BLaER1 treated with 17β-estradiol and CSF1 and Interleukin-3, amounts not matched to agents 10 nM and 100 nM (cell line): ENCODE measurements at regions not wholly inside any gene's neighbourhood (a gene's known extent, or its start where the extent isn't known, plus 50 kb on each side); places are given as distances from the start of the nearest gene placed in this dataset.

ENCODE experiments used
- H3K27ac ChIP-seq, 11 experiments: shearing (Covaris generic); formaldehyde crosslinking; 2 replicates each; pipeline ENCODE4 v1.8.1; 2022
- H3K27me3 ChIP-seq, 11 experiments: shearing (Covaris generic); formaldehyde crosslinking; 2 replicates each; pipeline ENCODE4 v1.8.1; 2022
- H3K36me3 ChIP-seq, 11 experiments: shearing (Covaris generic); formaldehyde crosslinking; 2 replicates each; pipeline ENCODE4 v1.8.1; 2022
- H3K4me1 ChIP-seq, 10 experiments: shearing (Covaris generic); formaldehyde crosslinking; 2 replicates each; pipeline ENCODE4 v1.8.1; 2022
- H3K4me2 ChIP-seq, 11 experiments: shearing (Covaris generic); formaldehyde crosslinking; 2 replicates each; pipeline ENCODE4 v1.8.1; 2022
- H3K4me3 ChIP-seq, 10 experiments: shearing (Covaris generic); formaldehyde crosslinking; 2 replicates each; pipeline ENCODE4 v1.8.1; 2022
- H3K9ac ChIP-seq, 11 experiments: shearing (Covaris generic); formaldehyde crosslinking; 2 replicates each; pipeline ENCODE4 v1.8.1; 2022
- H3K9me3 ChIP-seq, 11 experiments: shearing (Covaris generic); formaldehyde crosslinking; replicated peaks in 1 of 11; 2 replicates each; pipeline ENCODE4 v1.8.1; 2022
- H4K20me1 ChIP-seq, 11 experiments: shearing (Covaris generic); formaldehyde crosslinking; 2 replicates each; pipeline ENCODE4 v1.8.1; 2022
- Cebpa-rat ChIP-seq, 11 experiments: shearing (Covaris generic); IDR thresholded peaks; 2 replicates each; pipeline ENCODE4 v1.8.1; 2022

DNA sequence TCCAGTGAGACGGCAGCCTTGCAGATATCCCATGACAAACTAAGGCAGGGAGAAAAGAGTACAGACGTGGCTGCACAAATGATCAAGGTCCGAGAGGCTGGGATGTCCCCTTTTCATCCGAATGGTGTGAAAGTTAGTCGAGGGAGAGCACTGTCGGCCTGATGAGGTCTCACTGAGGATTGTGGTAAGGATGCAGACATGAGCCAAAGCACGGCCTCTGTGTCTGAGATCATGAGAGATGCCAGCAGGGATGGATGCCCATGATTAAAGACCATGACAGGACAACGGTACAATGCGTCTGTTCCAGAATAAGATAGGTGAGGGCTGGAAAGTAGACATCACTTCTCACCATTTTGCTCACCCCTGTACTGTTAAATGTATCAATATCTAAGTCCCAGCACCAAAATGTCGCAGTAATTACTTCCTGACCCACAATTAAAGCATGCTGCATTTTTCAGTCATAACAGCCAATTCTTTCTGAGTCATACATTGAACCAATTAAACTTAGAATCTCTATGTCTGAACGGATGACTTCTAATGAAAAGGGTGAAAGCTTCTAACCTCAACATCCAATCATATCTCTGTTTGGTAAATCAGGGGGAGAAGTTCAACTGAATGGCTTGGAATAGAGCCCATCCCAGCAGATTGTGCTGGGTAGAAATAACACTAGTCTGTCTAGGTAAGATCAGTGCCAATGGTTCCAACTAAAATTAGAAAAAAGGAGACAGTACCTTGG, 249.6 kb upstream of the SOX5 start:
- no peak overlapping the region for H3K27ac ChIP-seq
- H4K20me1 ChIP-seq: no peaks in the 10 kb centered on the region

DNA sequence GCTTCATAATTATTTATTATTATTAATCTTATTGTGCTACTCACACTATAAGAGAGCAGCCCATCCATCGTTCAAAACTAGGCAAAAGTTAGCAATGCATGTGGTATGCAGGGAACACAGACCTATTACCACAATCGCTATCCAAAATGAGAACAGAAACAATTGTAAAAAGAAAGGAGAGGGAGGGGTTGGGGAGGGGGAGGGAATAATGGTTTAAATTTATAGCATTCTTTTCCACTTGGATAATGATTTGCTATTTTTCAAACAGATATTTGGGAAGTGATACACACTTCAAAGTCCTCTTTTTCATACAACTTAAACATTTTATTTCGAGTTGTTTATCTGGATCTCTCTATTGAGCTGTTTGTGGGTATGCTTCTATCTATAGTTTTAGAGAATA, 248.6 kb upstream of the SOX5 start:
- Histone ChIP-seq H4K20me1 (no peaks in the 10 kb centered on the region), H3K27ac (no peak overlapping the region), H3K36me3 (no peaks in the 10 kb centered on the region), H3K9ac (no peak overlapping the region), H3K9me3 (peaks cover 0 to 3% (median 0%) of the 10 kb centered on the region in 11 experiments; a peak in 5 of 22 replicates), H3K4me2 (no peak overlapping the region), H3K27me3 (no peaks in the 10 kb centered on the region), H3K4me1 (peaks cover 0 to 3% (median 0%) of the 10 kb centered on the region in 10 experiments; a peak in 1 of 20 replicates), H3K4me3 (no peak overlapping the region)
- no peak for TF ChIP-seq Cebpa-rat (IDR thresholded peaks at IDR 0.05)

More for the DNA sequence above, 249.6 kb upstream of the SOX5 start:
- TF ChIP-seq Cebpa-rat (IDR thresholded peaks at IDR 0.05): no peak
- Histone ChIP-seq H3K36me3 (no peaks in the 10 kb centered on the region), H3K4me2 (no peak overlapping the region), H3K9me3 (peaks cover 0 to 10% (median 0%) of the 10 kb centered on the region in 11 experiments; a peak in 5 of 22 replicates), H3K4me1 (peaks cover 0 to 3% (median 0%) of the 10 kb centered on the region in 10 experiments; a peak in 1 of 20 replicates), H3K4me3 (no peak overlapping the region), H3K9ac (no peak overlapping the region), H3K27me3 (no peaks in the 10 kb centered on the region)

DNA sequence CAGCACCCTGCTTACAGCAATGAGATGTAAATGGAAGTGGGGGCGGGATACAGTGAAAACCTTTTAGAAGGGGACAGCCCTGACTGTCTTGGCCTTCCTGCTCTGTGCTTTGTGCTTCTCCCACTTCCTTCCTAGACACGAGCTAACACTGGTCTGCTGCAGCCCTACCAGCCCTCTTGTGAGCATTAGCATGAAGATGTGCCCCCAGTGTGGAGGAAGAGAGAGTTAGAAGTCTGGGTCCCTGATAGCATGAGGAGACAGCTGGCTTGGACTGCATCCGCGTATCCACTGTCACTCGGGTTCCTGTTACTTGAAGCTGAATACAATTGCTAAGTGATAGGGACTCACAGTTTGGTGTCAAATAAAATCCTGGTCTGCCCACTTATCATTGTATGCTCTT, 248.1 kb upstream of the SOX5 start:
- TF ChIP-seq Cebpa-rat (IDR thresholded peaks at IDR 0.05): no peak
- peak overlapping the region in 2 of 11 experiments; percentile 7 to 20; a peak in 2 of 22 replicates for H3K4me2 ChIP-seq
- H3K27me3 ChIP-seq: no peaks in the 10 kb centered on the region
- no peaks in the 10 kb centered on the region for H4K20me1 ChIP-seq
- H3K9ac ChIP-seq: no peak overlapping the region
- no peaks in the 10 kb centered on the region for H3K36me3 ChIP-seq
- H3K27ac ChIP-seq: no peak overlapping the region
- H3K9me3 ChIP-seq: no peaks in the 10 kb centered on the region
- no peak overlapping the region for H3K4me3 ChIP-seq
- peaks cover 0 to 3% (median 0%) of the 10 kb centered on the region in 10 experiments; a peak in 1 of 20 replicates for H3K4me1 ChIP-seq

DNA sequence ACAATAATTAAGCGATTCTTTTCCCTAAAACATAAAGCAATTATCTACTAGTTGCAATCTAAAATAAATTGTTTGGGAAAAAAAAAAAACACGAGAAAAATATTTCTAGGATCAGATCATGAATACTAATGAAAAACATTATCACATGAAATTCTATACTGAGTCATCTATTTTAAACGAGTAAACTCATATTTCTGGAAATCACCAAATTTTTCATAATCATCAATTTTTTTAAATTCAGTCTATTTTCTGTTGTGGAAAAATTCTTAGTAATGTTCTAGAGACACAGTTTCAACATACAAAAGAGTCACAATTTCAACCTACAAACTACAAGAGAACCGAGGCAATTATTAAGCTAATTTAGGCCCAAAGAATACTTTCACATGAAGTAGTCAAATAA, 245.6 kb upstream of the SOX5 start:
- H3K36me3 ChIP-seq: no peaks in the 10 kb centered on the region
- no peak overlapping the region for H3K4me3 ChIP-seq
- H3K9me3 ChIP-seq: no peaks in the 10 kb centered on the region
- no peak overlapping the region for H3K9ac ChIP-seq
- H4K20me1 ChIP-seq: no peaks in the 10 kb centered on the region
- H3K4me2 ChIP-seq: no peak overlapping the region
- no peak for TF ChIP-seq Cebpa-rat (IDR thresholded peaks at IDR 0.05)
- no peak overlapping the region for H3K27ac ChIP-seq
- peaks cover 0 to 3% (median 0%) of the 10 kb centered on the region in 10 experiments; a peak in 1 of 20 replicates for H3K4me1 ChIP-seq
- no peaks in the 10 kb centered on the region for H3K27me3 ChIP-seq

DNA sequence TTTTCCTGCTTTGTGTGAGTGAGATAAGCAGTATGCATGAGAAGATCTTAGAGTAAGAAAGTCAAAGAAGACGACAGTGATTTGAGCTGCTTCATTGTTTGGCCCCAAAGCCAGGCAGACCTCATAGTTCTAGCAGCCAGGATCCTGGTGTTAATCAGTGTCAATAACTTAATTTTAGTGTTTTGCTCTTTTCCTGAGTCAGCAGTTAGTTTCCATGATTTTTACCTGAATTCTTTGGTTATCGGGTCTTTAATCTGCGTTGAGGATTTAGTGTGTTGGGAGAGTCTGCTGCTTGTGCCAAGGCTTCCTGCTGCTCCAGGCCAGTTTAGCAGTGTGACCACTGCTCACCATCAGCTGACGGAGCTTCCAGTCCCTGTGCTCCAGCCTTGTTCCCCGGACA, 241.6 kb upstream of the SOX5 start:
- TF ChIP-seq Cebpa-rat (IDR thresholded peaks at IDR 0.05): no peak
- no peaks in the 10 kb centered on the region for H3K27me3 ChIP-seq
- H4K20me1 ChIP-seq: no peaks in the 10 kb centered on the region
- H3K4me3 ChIP-seq: no peak overlapping the region
- H3K27ac ChIP-seq: no peak overlapping the region
- H3K4me2 ChIP-seq: no peak overlapping the region
- no peaks in the 10 kb centered on the region for H3K4me1 ChIP-seq
- no peaks in the 10 kb centered on the region for H3K9me3 ChIP-seq
- H3K36me3 ChIP-seq: no peaks in the 10 kb centered on the region
- no peak overlapping the region for H3K9ac ChIP-seq

DNA sequence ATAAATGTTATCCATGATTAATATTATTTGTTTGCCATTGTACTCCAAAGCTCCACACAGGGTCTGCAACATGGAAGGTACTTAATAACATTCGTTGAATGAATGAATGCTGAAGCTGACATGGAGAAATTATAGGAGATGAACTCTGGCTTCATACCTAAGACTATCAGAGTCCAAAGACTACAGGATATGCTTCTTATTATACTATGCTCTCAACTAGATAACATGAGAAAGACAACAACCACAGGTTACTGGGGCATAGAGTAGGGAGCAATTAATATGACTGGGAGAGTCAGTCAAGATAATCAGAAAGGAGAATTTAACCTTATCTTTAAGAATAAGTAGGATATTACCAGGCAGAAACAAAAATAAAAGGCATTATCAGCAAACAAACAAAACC, 236.3 kb upstream of the SOX5 start:
- H3K4me1 ChIP-seq: no peaks in the 10 kb centered on the region
- H4K20me1 ChIP-seq: no peaks in the 10 kb centered on the region
- no peaks in the 10 kb centered on the region for H3K36me3 ChIP-seq
- no peak overlapping the region for H3K4me3 ChIP-seq
- no peak overlapping the region for H3K9ac ChIP-seq
- H3K27ac ChIP-seq: no peak overlapping the region
- no peak for TF ChIP-seq Cebpa-rat (IDR thresholded peaks at IDR 0.05)
- no peak overlapping the region for H3K4me2 ChIP-seq
- no peaks in the 10 kb centered on the region for H3K27me3 ChIP-seq
- no peaks in the 10 kb centered on the region for H3K9me3 ChIP-seq

DNA sequence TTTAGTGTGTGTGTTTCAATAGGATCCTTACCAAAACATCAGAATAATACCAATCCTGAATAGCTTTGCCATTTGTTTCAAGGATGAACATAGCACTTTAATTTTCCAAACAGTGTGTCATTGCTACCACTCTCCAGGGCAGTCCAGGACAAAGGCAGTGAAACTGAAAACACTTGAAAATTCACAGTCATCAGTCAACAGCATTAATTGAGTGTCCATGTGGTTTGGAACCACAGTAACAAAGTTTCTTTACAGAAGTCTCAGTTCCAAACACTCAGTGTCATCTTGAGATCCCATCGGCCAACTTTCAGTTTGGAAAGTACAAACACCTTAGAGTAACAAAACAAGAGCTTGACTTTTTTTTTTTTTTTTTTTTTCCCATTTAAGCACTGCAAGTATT, 228.4 kb upstream of the SOX5 start:
- no peak for TF ChIP-seq Cebpa-rat (IDR thresholded peaks at IDR 0.05)
- Histone ChIP-seq H3K9ac (no peak overlapping the region), H3K9me3 (no peaks in the 10 kb centered on the region), H3K4me2 (no peak overlapping the region), H3K4me3 (no peak overlapping the region), H3K27me3 (no peaks in the 10 kb centered on the region), H3K36me3 (no peaks in the 10 kb centered on the region), H3K27ac (no peak overlapping the region), H4K20me1 (no peaks in the 10 kb centered on the region), H3K4me1 (peaks cover 0 to 8% (median 0%) of the 10 kb centered on the region in 10 experiments; a peak in 6 of 20 replicates)

DNA sequence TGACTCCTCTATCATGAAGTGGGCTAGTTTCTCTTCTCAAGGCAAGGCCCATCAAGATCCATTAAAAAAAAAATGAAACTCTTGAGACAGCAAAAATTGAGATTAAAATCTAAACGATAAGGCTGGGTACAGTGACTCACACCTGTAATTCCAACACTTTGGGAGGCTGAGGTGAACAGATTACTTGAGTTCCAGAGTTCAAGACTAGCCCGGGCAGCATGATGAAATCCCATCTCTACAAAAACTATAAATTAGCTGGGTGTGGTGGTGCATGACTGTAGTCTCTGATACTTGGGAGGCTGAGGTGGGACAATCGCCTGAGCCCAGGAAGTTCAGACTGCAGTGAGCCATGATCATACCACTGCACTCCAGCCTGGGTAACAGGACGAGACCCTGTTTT, 226.5 kb upstream of the SOX5 start:
- Histone ChIP-seq H3K27ac (no peak overlapping the region), H3K4me2 (no peak overlapping the region), H3K9me3 (no peaks in the 10 kb centered on the region), H3K27me3 (no peaks in the 10 kb centered on the region), H3K36me3 (no peaks in the 10 kb centered on the region), H4K20me1 (no peaks in the 10 kb centered on the region), H3K4me1 (peaks cover 0 to 25% (median 7%) of the 10 kb centered on the region in 10 experiments; a peak in 11 of 20 replicates), H3K4me3 (no peak overlapping the region), H3K9ac (no peak overlapping the region)
- no peak for TF ChIP-seq Cebpa-rat (IDR thresholded peaks at IDR 0.05)

DNA sequence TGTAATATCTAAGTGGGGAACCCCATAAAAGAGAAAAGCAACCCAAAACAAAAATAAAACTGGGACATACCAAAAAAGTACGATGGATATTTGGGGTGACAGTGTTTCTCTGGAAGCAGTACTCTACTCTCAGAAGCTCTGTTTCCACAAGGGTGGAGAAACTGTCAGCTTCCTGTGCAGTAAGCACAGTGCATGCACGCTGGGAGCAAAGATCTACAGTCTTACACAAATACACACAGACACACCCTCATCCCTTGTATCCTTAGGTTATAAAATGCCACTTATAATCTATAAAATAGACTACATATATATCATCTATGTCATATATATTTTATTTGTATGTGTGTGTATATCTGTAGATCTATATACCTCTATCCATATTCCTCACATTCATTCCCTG, 225.8 kb upstream of the SOX5 start:
- no peak overlapping the region for H3K9ac ChIP-seq
- no peak overlapping the region for H3K4me3 ChIP-seq
- no peak for TF ChIP-seq Cebpa-rat (IDR thresholded peaks at IDR 0.05)
- peaks cover 0 to 25% (median 7%) of the 10 kb centered on the region in 10 experiments; a peak in 11 of 20 replicates for H3K4me1 ChIP-seq
- no peaks in the 10 kb centered on the region for H3K9me3 ChIP-seq
- no peaks in the 10 kb centered on the region for H4K20me1 ChIP-seq
- no peaks in the 10 kb centered on the region for H3K27me3 ChIP-seq
- H3K36me3 ChIP-seq: no peaks in the 10 kb centered on the region
- no peak overlapping the region for H3K4me2 ChIP-seq
- no peak overlapping the region for H3K27ac ChIP-seq

DNA sequence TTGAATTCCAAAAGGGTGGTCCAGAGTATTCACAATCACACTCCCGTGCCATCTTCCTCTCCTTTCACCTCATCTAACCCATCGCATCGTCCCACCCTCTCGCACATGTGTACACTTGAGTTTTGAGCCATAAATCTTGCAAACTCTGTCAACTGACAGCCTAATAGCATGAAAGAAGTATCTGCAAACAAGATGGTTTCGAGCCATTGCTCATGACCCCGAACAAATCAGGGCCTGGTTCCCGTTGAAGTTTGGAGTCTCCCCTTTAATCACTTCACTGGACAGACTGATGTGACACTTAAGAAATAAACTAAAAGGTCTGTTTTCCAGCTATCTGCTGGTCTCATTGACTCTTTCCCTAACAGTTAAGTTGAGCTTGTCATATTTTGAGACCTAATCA, 223.6 kb upstream of the SOX5 start:
- no peak for TF ChIP-seq Cebpa-rat (IDR thresholded peaks at IDR 0.05)

More for the DNA sequence above, 223.6 kb upstream of the SOX5 start:
- Histone ChIP-seq H3K4me2 (peak overlapping the region in 2 of 11 experiments; percentile 66 to 83; a peak in 4 of 22 replicates), H3K9ac (no peak overlapping the region), H3K27me3 (no peaks in the 10 kb centered on the region), H3K4me3 (no peak overlapping the region), H3K27ac (0 out of 22 replicates have a peak overlapping the region, but pooled peaks of 1 of the 11 experiments have one; percentile 51), H4K20me1 (no peaks in the 10 kb centered on the region), H3K9me3 (no peaks in the 10 kb centered on the region), H3K4me1 (peaks cover 0 to 25% (median 7%) of the 10 kb centered on the region in 10 experiments; a peak in 11 of 20 replicates), H3K36me3 (no peaks in the 10 kb centered on the region)
